ENCODE measurements at regions not wholly inside any gene's neighbourhood (a gene's known extent, or its start where the extent isn't known, plus 50 kb on each side); places are given as distances from the start of the nearest gene placed in this dataset.

GRCh38 chr9:2343756-2344155 is 277.8 kb upstream of the VLDLR start (continued):
- TF ChIP-seq PTTG1 (tag; IDR thresholded peaks at IDR 0.05; ENCODE audit: low read depth), result no peak

- BruUV-seq (replicated peaks), result no TSS peak
- no peak for ATAC-seq
- no peaks in the 10 kb centered on the region for H3K9me3 ChIP-seq (replicated peaks; ENCODE audit: control insufficient read depth, insufficient read depth, low read depth, low read length)
- no peak for DNase-seq (ENCODE audit: extremely low read depth in 1 of 4, low spot score in 3 of 4)
- H3K4me1 ChIP-seq (replicated peaks in 1 of 2; ENCODE audit: control insufficient read depth in 2 of 2, insufficient read depth in 2 of 2, low read length in 2 of 2), result no peaks in the 10 kb centered on the region
- H3K9ac ChIP-seq (ENCODE audit: insufficient read depth in 1 of 2, low read depth in 2 of 2, low read length in 2 of 2), result no peak overlapping the region
- no peak for FAIRE-seq
- in situ Hi-C loops (cut with MboI) (no loop called here), intact Hi-C loops (cut with micrococcal nuclease) (no loop called here)
- H3K36me3 ChIP-seq (ENCODE audit: control insufficient read depth, insufficient read depth, low read length), result no peaks in the 10 kb centered on the region
- no peak overlapping the region for H2AFZ ChIP-seq (ENCODE audit: low read depth, low read length)
- WGBS (ENCODE audit: insufficient coverage, low coverage, missing lambda C conversion rate), result 0% methylated on average over 2 of the region's 2 CpGs
- H3K4me3 ChIP-seq, result no peak overlapping the region
- H4K20me1 ChIP-seq (replicated peaks; ENCODE audit: control insufficient read depth, insufficient read depth, low read length), result no peaks in the 10 kb centered on the region
- H3K9me1 ChIP-seq (ENCODE audit: control insufficient read depth, insufficient read depth, low read length), result no peaks in the 10 kb centered on the region
- H3K79me2 ChIP-seq (ENCODE audit: control insufficient read depth, insufficient read depth, low read length), result no peaks in the 10 kb centered on the region
- H3K4me2 ChIP-seq (ENCODE audit: insufficient read depth, low read length), result no peak overlapping the region
- ChIA-PET POLR2A (no interaction called here), CTCF (ENCODE audit: low intra/inter-chr PET ratio) (no interaction called here)
- no peak for TF ChIP-seq TAL1 (IDR thresholded peaks at IDR 0.05)
- TF ChIP-seq U2AF2 (optimal IDR thresholded peaks at IDR 0.05; ENCODE audit: low read depth, low read length), result no peak
- TF ChIP-seq ZNF408 (CRISPR knock-in tag; IDR thresholded peaks at IDR 0.05; ENCODE audit: low read depth), result no peak
- TF ChIP-seq MBD2 (IDR thresholded peaks at IDR 0.05; ENCODE audit: borderline replicate concordance, low read depth), result no peak
- no peaks in the 10 kb centered on the region for H3K27me3 ChIP-seq (ENCODE audit: control insufficient read depth in 2 of 2, insufficient read depth in 2 of 2, low read length in 2 of 2)
- no peak overlapping the region for H3K27ac ChIP-seq (ENCODE audit: extremely low read depth, low read depth, low read length)
These were observed 277.2 kb upstream of the VLDLR start for GRCh38 chr9:2344436-2344835.

GRCh38 chr9:2345013-2345412 is 276.6 kb upstream of the VLDLR start:
- no peak for DNase-seq (ENCODE audit: extremely low read depth in 1 of 4, low spot score in 3 of 4)
- no peak overlapping the region for H2AFZ ChIP-seq (ENCODE audit: low read depth, low read length)
- ATAC-seq, result no peak
- H3K9me3 ChIP-seq (replicated peaks; ENCODE audit: control insufficient read depth, insufficient read depth, low read depth, low read length), result no peaks in the 10 kb centered on the region
- H3K9me1 ChIP-seq (ENCODE audit: control insufficient read depth, insufficient read depth, low read length), result no peaks in the 10 kb centered on the region
- ChIA-PET POLR2A (no interaction called here), CTCF (ENCODE audit: low intra/inter-chr PET ratio) (no interaction called here)
- FAIRE-seq, result no peak
- no peaks in the 10 kb centered on the region for H3K79me2 ChIP-seq (ENCODE audit: control insufficient read depth, insufficient read depth, low read length)
- H3K27ac ChIP-seq (ENCODE audit: extremely low read depth, low read depth, low read length), result no peak overlapping the region
- no TSS peak for BruUV-seq (replicated peaks)
- TF ChIP-seq CXXC5 (CRISPR knock-in tag; IDR thresholded peaks at IDR 0.05) (no peak), HINFP (tag; conservative IDR thresholded peaks at IDR 0.05; ENCODE audit: low read depth) (no peak), RB1 (IDR thresholded peaks at IDR 0.05; ENCODE audit: low read depth) (no peak)
- no peak overlapping the region for H3K4me2 ChIP-seq (ENCODE audit: insufficient read depth, low read length)
- no peaks in the 10 kb centered on the region for H3K27me3 ChIP-seq (ENCODE audit: control insufficient read depth in 2 of 2, insufficient read depth in 2 of 2, low read length in 2 of 2)
- in situ Hi-C loops (cut with MboI), result no loop called here
- intact Hi-C loops (cut with micrococcal nuclease), result no loop called here
- no peaks in the 10 kb centered on the region for H3K4me1 ChIP-seq (replicated peaks in 1 of 2; ENCODE audit: control insufficient read depth in 2 of 2, insufficient read depth in 2 of 2, low read length in 2 of 2)
- no peaks in the 10 kb centered on the region for H4K20me1 ChIP-seq (replicated peaks; ENCODE audit: control insufficient read depth, insufficient read depth, low read length)
- 0% methylated on average over 2 of the region's 4 CpGs for WGBS (ENCODE audit: insufficient coverage, low coverage, missing lambda C conversion rate)
- no peak overlapping the region for H3K4me3 ChIP-seq
- no peaks in the 10 kb centered on the region for H3K36me3 ChIP-seq (ENCODE audit: control insufficient read depth, insufficient read depth, low read length)
- no peak overlapping the region for H3K9ac ChIP-seq (ENCODE audit: insufficient read depth in 1 of 2, low read depth in 2 of 2, low read length in 2 of 2)
